H1 (cell line): ENCODE measurements at regions not wholly inside any gene's neighbourhood (a gene's known extent, or its start where the extent isn't known, plus 50 kb on each side); places are given as distances from the start of the nearest gene placed in this dataset.

Source experiments
- CTCF ChIA-PET: fragments of 300-600 bp; sonication (Branson Sonifier 250); formaldehyde crosslinking; loops from one replicate; lab custom pipeline; 2021; ENCODE audit not compliant: partially characterized antibody; lab: Charles Lee
- POLR2A ChIA-PET: fragments of 300-600 bp; sonication (Branson Sonifier 250); formaldehyde crosslinking; loops from one replicate; lab custom pipeline; 2021; ENCODE audit warnings: inconsistent platforms; ENCODE audit not compliant: partially characterized antibody; lab: Charles Lee
- DNase-seq, 2 experiments: peaks; one replicate each; pipeline versions ENCODE4 v3.0.0 to v3.0.0-alpha.2; 2010 to 2022; ENCODE audit warnings: low spot score in 2 of 2, low read depth in 1 of 2, mixed read lengths in 1 of 2
- FAIRE-seq: peaks from 2 replicates; lab custom pipeline; 2011; peaks lifted over from hg19 to GRCh38; lab: Jason Lieb, UNC
- H2AFZ ChIP-seq: 2 replicates; pipeline ENCODE4 v1.8.1; 2012; ENCODE audit warnings: low read length, inconsistent platforms
- H2AK5ac ChIP-seq: 2 replicates; pipeline ENCODE4 v1.6.1; 2013; ENCODE audit warnings: low read depth, low read length
- H2BK120ac ChIP-seq: replicated peaks from 2 replicates; pipeline ENCODE3; 2013; ENCODE audit warnings: low read depth, low read length, inconsistent platforms
- H2BK12ac ChIP-seq: 2 replicates; pipeline ENCODE4 v1.6.1; 2013; ENCODE audit warnings: low read depth, low read length
- H2BK15ac ChIP-seq: 2 replicates; pipeline ENCODE4 v1.6.1; 2013; ENCODE audit warnings: low read length
- H2BK20ac ChIP-seq: 2 replicates; pipeline ENCODE4 v1.6.1; 2013; ENCODE audit warnings: low read length
- H2BK5ac ChIP-seq: 2 replicates; pipeline ENCODE4 v1.6.1; 2013; ENCODE audit warnings: low read depth, low read length
- H3K14ac ChIP-seq: 2 replicates; pipeline ENCODE4 v1.6.1; 2013; ENCODE audit warnings: inconsistent platforms; ENCODE audit not compliant: insufficient read length
- H3K18ac ChIP-seq: 2 replicates; pipeline ENCODE4 v1.6.1; 2013; ENCODE audit warnings: low read length; ENCODE audit errors: extremely low read depth
- H3K23ac ChIP-seq: 2 replicates; pipeline ENCODE4 v1.6.1; 2013; ENCODE audit warnings: inconsistent platforms; ENCODE audit not compliant: insufficient read length
- H3K23me2 ChIP-seq: 2 replicates; pipeline ENCODE4 v1.6.1; 2013; ENCODE audit warnings: low read depth, low read length
- H3K27ac ChIP-seq: 2 replicates; pipeline ENCODE4 v1.6.1; 2011; ENCODE audit warnings: low read depth, low read length, inconsistent platforms
- H3K27me3 ChIP-seq, 4 experiments: replicated peaks in 1 of 4; 1 replicate in 1 of 4; 2 replicates in 3 of 4; pipeline versions ENCODE4 v1.6.1 to v1.8.1; 2011 to 2013; ENCODE audit warnings: low read length in 3 of 4, mild to moderate bottlenecking in 3 of 4, inconsistent platforms in 2 of 4, mixed read lengths in 2 of 4, moderate library complexity in 1 of 4; ENCODE audit not compliant: control insufficient read depth in 3 of 4, insufficient read depth in 3 of 4; ENCODE audit errors: extremely low read depth in 1 of 4
- H3K36me3 ChIP-seq, 4 experiments: 2 replicates each; pipeline versions ENCODE4 v1.6.1 to v1.8.1; 2011 to 2013; ENCODE audit warnings: mild to moderate bottlenecking in 4 of 4, low read length in 3 of 4, moderate library complexity in 2 of 4, control low read depth in 1 of 4, inconsistent platforms in 1 of 4; ENCODE audit not compliant: insufficient read depth in 4 of 4, control insufficient read depth in 2 of 4
- H3K4ac ChIP-seq: replicated peaks from 2 replicates; pipeline ENCODE3; 2013; ENCODE audit warnings: low read length, low read depth, mixed read lengths, inconsistent platforms; ENCODE audit not compliant: insufficient read length
- H3K4me1 ChIP-seq, 4 experiments: replicated peaks in 1 of 4; 1 replicate in 1 of 4; 2 replicates in 3 of 4; pipeline versions ENCODE4 v1.6.1 to v1.8.1; 2011 to 2013; ENCODE audit warnings: low read length in 3 of 4, inconsistent platforms in 2 of 4, mixed read lengths in 1 of 4; ENCODE audit not compliant: insufficient read depth in 4 of 4, control insufficient read depth in 3 of 4
- H3K4me2 ChIP-seq, 2 experiments: 2 replicates each; pipeline versions ENCODE4 v1.6.1 to v1.8.1; 2011 to 2013; ENCODE audit warnings: low read depth in 2 of 2, low read length in 2 of 2, control low read depth in 1 of 2, inconsistent platforms in 1 of 2, mild to moderate bottlenecking in 1 of 2; ENCODE audit not compliant: insufficient read depth in 1 of 2
- H3K4me3 ChIP-seq, 4 experiments: fragments of 200-600, 300-600 bp in 1 of 4; sonication (generic), shearing (Covaris generic), sonication (Bioruptor Twin) in 1 of 4; 2 replicates each; pipeline versions ENCODE4 v1.5.1 to v1.8.1; 2011 to 2016; ENCODE audit warnings: low read length in 4 of 4, low read depth in 3 of 4, control low read depth in 2 of 4, inconsistent platforms in 2 of 4, mild to moderate bottlenecking in 2 of 4, mixed read lengths in 1 of 4, moderate library complexity in 1 of 4; ENCODE audit not compliant: insufficient read depth in 2 of 4; ENCODE audit errors: extremely low read depth in 1 of 4
- H3K56ac ChIP-seq: replicated peaks from 2 replicates; pipeline ENCODE3; 2013; ENCODE audit warnings: low read depth, mild to moderate bottlenecking, mixed read lengths, low read length, inconsistent platforms; ENCODE audit not compliant: insufficient read length
- H3K79me1 ChIP-seq: 2 replicates; pipeline ENCODE4 v1.6.1; 2013; ENCODE audit warnings: low read depth, low read length, control low read depth
- H3K79me2 ChIP-seq, 2 experiments: 2 replicates each; pipeline versions ENCODE4 v1.6.1 to v1.8.1; 2012 to 2013; ENCODE audit warnings: low read length in 2 of 2, mild to moderate bottlenecking in 2 of 2, inconsistent platforms in 1 of 2; ENCODE audit not compliant: insufficient read depth in 2 of 2, control insufficient read depth in 1 of 2
- H3K9ac ChIP-seq, 4 experiments: replicated peaks in 1 of 4; 1 replicate in 1 of 4; 2 replicates in 3 of 4; pipeline versions ENCODE4 v1.6.1 to v1.8.1; 2011 to 2013; ENCODE audit warnings: low read depth in 3 of 4, low read length in 3 of 4, control low read depth in 2 of 4, mild to moderate bottlenecking in 2 of 4, moderate library complexity in 2 of 4, inconsistent platforms in 1 of 4; ENCODE audit errors: extremely low read depth in 1 of 4
- H3K9me3 ChIP-seq, 2 experiments: 2 replicates each; pipeline versions ENCODE4 v1.6.1 to v1.8.1; 2012 to 2013; ENCODE audit warnings: mild to moderate bottlenecking in 2 of 2, moderate library complexity in 2 of 2, control low read depth in 1 of 2, inconsistent platforms in 1 of 2, low read depth in 1 of 2, low read length in 1 of 2, mixed read lengths in 1 of 2; ENCODE audit not compliant: insufficient read depth in 2 of 2
- H4K20me1 ChIP-seq, 2 experiments: replicated peaks in 1 of 2; 2 replicates each; pipeline versions ENCODE3 to v1.8.1; 2011 to 2013; ENCODE audit warnings: inconsistent platforms in 2 of 2, low read length in 2 of 2, mild to moderate bottlenecking in 1 of 2; ENCODE audit not compliant: insufficient read depth in 2 of 2, control insufficient read depth in 1 of 2
- H4K5ac ChIP-seq: 2 replicates; pipeline ENCODE4 v1.6.1; 2013; ENCODE audit warnings: low read length, low read depth, mixed read lengths, inconsistent platforms; ENCODE audit not compliant: insufficient read length
- H4K8ac ChIP-seq: 2 replicates; pipeline ENCODE4 v1.8.0; 2013; ENCODE audit warnings: mild to moderate bottlenecking, moderate library complexity, low read length, inconsistent platforms; ENCODE audit not compliant: insufficient read depth; ENCODE audit errors: extremely low read depth
- H4K91ac ChIP-seq: replicated peaks from 2 replicates; pipeline ENCODE3; 2013; ENCODE audit warnings: low read length, mixed read lengths, inconsistent platforms; ENCODE audit not compliant: insufficient read length
- BACH1 ChIP-seq: IDR thresholded peaks from 2 replicates; pipeline ENCODE4 v1.6.1; 2012; ENCODE audit warnings: low read length, improper control_type of control experiment
- BCL11A ChIP-seq, 2 experiments: IDR thresholded peaks; one replicate each; pipeline ENCODE4 v1.6.1; 2011; ENCODE audit warnings: low read depth in 2 of 2, low read length in 2 of 2, mild to moderate bottlenecking in 2 of 2
- CHD2 ChIP-seq: IDR thresholded peaks from 2 replicates; pipeline ENCODE4 v1.6.1; 2012; ENCODE audit warnings: low read length, improper control_type of control experiment
- CTBP2 ChIP-seq: IDR thresholded peaks from 2 replicates; pipeline ENCODE4 v1.7.0; 2011; ENCODE audit warnings: borderline replicate concordance, mild to moderate bottlenecking, moderate library complexity, mixed read lengths, low read length; ENCODE audit not compliant: insufficient read depth, insufficient read length
- FOSL1 ChIP-seq: IDR thresholded peaks from 2 replicates; pipeline ENCODE4 v1.6.1; 2011; ENCODE audit warnings: mild to moderate bottlenecking, low read depth, low read length, moderate library complexity; ENCODE audit not compliant: insufficient read depth
- KDM4A ChIP-seq: IDR thresholded peaks from one replicate; pipeline ENCODE4 v1.7.1; 2012; ENCODE audit warnings: low read depth, mild to moderate bottlenecking, moderate library complexity, low read length, inconsistent platforms; ENCODE audit not compliant: severe bottlenecking
- KDM5A ChIP-seq: fragments of 200-600 bp; IDR thresholded peaks from 2 replicates; pipeline ENCODE4 v1.7.1; 2012; ENCODE audit warnings: mild to moderate bottlenecking, low read length, inconsistent platforms, mixed read lengths
- MAFK ChIP-seq: IDR thresholded peaks from 2 replicates; pipeline ENCODE4 v1.6.1; 2012; ENCODE audit warnings: low read depth, mild to moderate bottlenecking, improper control_type of control experiment, low read length
- POLR2AphosphoS5 ChIP-seq: IDR thresholded peaks from 2 replicates; pipeline ENCODE4 v1.6.1; 2011; ENCODE audit warnings: low read depth, low read length
- RAD21 ChIP-seq, 2 experiments: IDR thresholded peaks in 1 of 2; conservative IDR thresholded peaks in 1 of 2; 2 replicates each; pipeline ENCODE4 v1.6.1; 2011; ENCODE audit warnings: low read depth in 2 of 2, low read length in 2 of 2, improper control_type of control experiment in 1 of 2, inconsistent platforms in 1 of 2, mild to moderate bottlenecking in 1 of 2, moderate library complexity in 1 of 2
- RBBP5 ChIP-seq: IDR thresholded peaks from 2 replicates; pipeline ENCODE4 v1.7.1; 2012; ENCODE audit warnings: low read depth, mild to moderate bottlenecking, inconsistent platforms, low read length, moderate library complexity, borderline replicate concordance
- SAP30 ChIP-seq: fragments of 300-600 bp; sonication (generic); IDR thresholded peaks from 2 replicates; pipeline ENCODE4 v1.7.1; 2012; ENCODE audit warnings: low read length, moderate library complexity, mild to moderate bottlenecking, inconsistent platforms; ENCODE audit not compliant: insufficient read depth, insufficient replicate concordance
- SIX5 ChIP-seq: IDR thresholded peaks from 2 replicates; pipeline ENCODE4 v1.6.1; 2011; ENCODE audit warnings: mild to moderate bottlenecking, low read depth, low read length
- SP4 ChIP-seq: IDR thresholded peaks from 2 replicates; pipeline ENCODE4 v1.6.1; 2012; ENCODE audit warnings: low read length, inconsistent platforms
- WGBS, 2 experiments: shearing (Covaris generic) in 1 of 2; methylation state at CpG; one replicate each; pipeline versions ENCODE4 v1.1.6 to v1.1.7; 2013 to 2015; ENCODE audit warnings: low lambda C conversion rate in 2 of 2, mixed read lengths in 2 of 2, inconsistent platforms in 1 of 2, low coverage in 1 of 2, missing lambda C conversion rate in 1 of 2; ENCODE audit not compliant: insufficient replicate concordance in 2 of 2, insufficient coverage in 1 of 2, insufficient read length in 1 of 2; ENCODE audit errors: extremely low coverage in 1 of 2, missing lambda C conversion rate in 1 of 2; 5-methylcytosine and 5-hydroxymethylcytosine counted together

DNA sequence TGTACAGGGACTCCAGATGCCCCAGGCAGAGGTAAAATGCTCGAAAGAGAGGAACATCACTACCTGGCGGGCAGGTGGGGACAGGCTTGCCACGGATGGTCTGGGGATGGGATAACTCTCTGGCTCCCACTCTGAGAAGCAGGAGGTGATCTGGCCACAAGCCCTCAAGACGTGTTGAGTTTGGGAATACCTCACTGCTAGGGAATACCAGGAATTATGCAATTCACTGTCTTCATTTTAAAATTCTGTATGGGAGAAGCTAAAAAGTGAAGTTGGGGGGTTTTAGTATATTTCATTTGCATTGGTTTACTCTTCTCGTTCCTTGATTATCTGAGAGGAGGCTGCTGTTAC, 510.4 kb downstream of the CCDC171 start:
- H3K9ac ChIP-seq = no peak overlapping the region
- no peak overlapping the region for H2BK120ac ChIP-seq
- no peak overlapping the region for H3K4me3 ChIP-seq
- H3K79me2 ChIP-seq = no peaks in the 10 kb centered on the region
- no peaks in the 10 kb centered on the region for H3K23me2 ChIP-seq
- 96% methylated on average over 5 of the region's 5 CpGs; no CpG with 5 or more reads in 1 of the 2 experiments for WGBS, 2 experiments
- H3K79me1 ChIP-seq = no peaks in the 10 kb centered on the region
- H3K4me1 ChIP-seq = peaks cover 0 to 11% (median 8%) of the 10 kb centered on the region in 4 experiments; a peak in 5 of 7 replicates
- H3K9me3 ChIP-seq = no peaks in the 10 kb centered on the region
- H3K14ac ChIP-seq = no peak overlapping the region
- H2BK12ac ChIP-seq = no peak overlapping the region
- no peak overlapping the region for H3K23ac ChIP-seq
- no peak overlapping the region for H2BK20ac ChIP-seq
- no peak overlapping the region for H2BK5ac ChIP-seq
- H3K27ac ChIP-seq = no peak overlapping the region
- H3K27me3 ChIP-seq = no peaks in the 10 kb centered on the region
- ChIA-PET CTCF (interaction anchor here (1.3 to 3.4 kb wide), 2 partner anchors 23 to 70 kb away, joined by 4 to 14 read pairs; no protein-coding TSS in a partner anchor), POLR2A (no interaction called here)
- no peaks in the 10 kb centered on the region for H4K20me1 ChIP-seq
- H3K4me2 ChIP-seq = no peak overlapping the region
- FAIRE-seq (no peak), DNase-seq (no peak)
- H4K91ac ChIP-seq = no peak overlapping the region
- H4K8ac ChIP-seq = no peak overlapping the region
- no peak overlapping the region for H3K56ac ChIP-seq
- no peak overlapping the region for H3K18ac ChIP-seq
- H2BK15ac ChIP-seq = no peak overlapping the region
- H3K4ac ChIP-seq = no peak overlapping the region
- no peaks in the 10 kb centered on the region for H3K36me3 ChIP-seq
- H2AK5ac ChIP-seq = no peak overlapping the region
- H2AFZ ChIP-seq = no peak overlapping the region
- no peak overlapping the region for H4K5ac ChIP-seq
- TF ChIP-seq RAD21 (IDR thresholded peaks at IDR 0.05 in 1 of 2, conservative IDR thresholded peaks at IDR 0.05 in 1 of 2; ENCODE audit: low read depth in 2 of 2, low read length in 2 of 2) (no peak), BCL11A (IDR thresholded peaks at IDR 0.05; ENCODE audit: low read depth in 2 of 2, low read length in 2 of 2) (no peak), SIX5 (no peak), POLR2AphosphoS5 (no peak), SAP30 (no peak), RBBP5 (no peak), KDM5A (no peak), FOSL1 (no peak), BACH1 (no peak), MAFK (no peak), CTBP2 (no peak), SP4 (no peak), CHD2 (no peak), KDM4A (no peak)
